Peyer's patch (tissue), 4 donors: ENCODE measurements at regions not wholly inside any gene's neighbourhood (a gene's known extent, or its start where the extent isn't known, plus 50 kb on each side); places are given as distances from the start of the nearest gene placed in this dataset.

Experiments
- POLR2A ChIP-seq, 2 donors: fragments of 450-650 bp; IDR thresholded peaks; one replicate each; pipeline ENCODE4 v1.5.1; 2017; ENCODE audit warnings: antibody characterized with exemption in 2 of 2, mild to moderate bottlenecking in 2 of 2, moderate library complexity in 2 of 2
- TF ChIP-seq, protein P1 (sequence below), 6 experiments: fragments of 450-650 bp in 4 of 6; fragments of 200-600 bp in 2 of 6; sonication (generic) in 1 of 6; IDR thresholded peaks; one replicate each; pipeline ENCODE4 v1.5.1; 2017 to 2019; ENCODE audit warnings: antibody characterized with exemption in 6 of 6, mild to moderate bottlenecking in 3 of 6, moderate library complexity in 1 of 6

DNA sequence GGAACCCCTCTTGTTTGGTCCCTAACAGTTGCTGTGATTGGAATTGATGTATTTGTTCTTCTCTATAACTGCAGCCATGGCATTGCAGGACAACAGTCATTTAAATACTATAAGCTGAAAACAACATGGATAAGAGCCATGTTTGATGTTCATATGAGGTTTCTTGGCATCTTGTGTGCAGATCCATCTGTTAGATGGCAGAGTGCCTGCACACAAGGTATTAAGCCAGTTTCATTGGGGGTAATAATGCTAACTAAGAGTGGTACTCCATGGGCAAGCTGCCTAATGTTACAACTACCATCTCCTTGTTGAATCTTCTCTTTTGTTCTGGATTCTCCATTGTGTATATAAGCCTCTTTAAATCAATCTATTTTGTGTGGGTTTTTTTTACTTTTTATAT, 206.0 kb upstream of the CHORDC1 start:
- TF ChIP-seq, protein P1, sequence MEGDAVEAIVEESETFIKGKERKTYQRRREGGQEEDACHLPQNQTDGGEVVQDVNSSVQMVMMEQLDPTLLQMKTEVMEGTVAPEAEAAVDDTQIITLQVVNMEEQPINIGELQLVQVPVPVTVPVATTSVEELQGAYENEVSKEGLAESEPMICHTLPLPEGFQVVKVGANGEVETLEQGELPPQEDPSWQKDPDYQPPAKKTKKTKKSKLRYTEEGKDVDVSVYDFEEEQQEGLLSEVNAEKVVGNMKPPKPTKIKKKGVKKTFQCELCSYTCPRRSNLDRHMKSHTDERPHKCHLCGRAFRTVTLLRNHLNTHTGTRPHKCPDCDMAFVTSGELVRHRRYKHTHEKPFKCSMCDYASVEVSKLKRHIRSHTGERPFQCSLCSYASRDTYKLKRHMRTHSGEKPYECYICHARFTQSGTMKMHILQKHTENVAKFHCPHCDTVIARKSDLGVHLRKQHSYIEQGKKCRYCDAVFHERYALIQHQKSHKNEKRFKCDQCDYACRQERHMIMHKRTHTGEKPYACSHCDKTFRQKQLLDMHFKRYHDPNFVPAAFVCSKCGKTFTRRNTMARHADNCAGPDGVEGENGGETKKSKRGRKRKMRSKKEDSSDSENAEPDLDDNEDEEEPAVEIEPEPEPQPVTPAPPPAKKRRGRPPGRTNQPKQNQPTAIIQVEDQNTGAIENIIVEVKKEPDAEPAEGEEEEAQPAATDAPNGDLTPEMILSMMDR (IDR thresholded peaks at IDR 0.05): no peak
- TF ChIP-seq POLR2A (IDR thresholded peaks at IDR 0.05): no peak
